ENCODE measurements at regions not wholly inside any gene's neighbourhood (a gene's known extent, or its start where the extent isn't known, plus 50 kb on each side); places are given as distances from the start of the nearest gene placed in this dataset.

DNA sequence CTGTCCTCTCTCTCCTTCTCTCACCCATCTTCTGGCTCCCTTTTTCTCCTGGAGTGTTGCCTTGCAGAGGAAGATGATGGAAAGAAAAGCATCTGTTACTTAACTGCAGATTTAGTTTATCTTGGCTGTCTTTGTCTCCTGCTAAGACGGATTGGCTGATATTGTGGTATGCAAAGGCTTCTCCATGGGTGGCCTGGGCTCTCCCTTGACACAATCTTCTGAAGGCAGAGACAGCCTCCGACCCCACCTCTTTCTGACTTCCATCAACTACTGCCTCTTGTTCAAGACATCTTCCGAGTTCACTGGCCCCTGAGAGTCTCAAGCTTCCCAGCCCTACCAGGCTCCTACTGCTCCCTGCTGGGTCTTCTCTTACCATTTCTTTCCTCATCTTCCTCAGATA, 403.7 kb downstream of the LRRC70 start:
- H3K4me1 ChIP-seq = no peaks in the 10 kb centered on the region
- intact Hi-C loops (cut with DNase I) = no loop called here
- TF ChIP-seq POLR2A (IDR thresholded peaks at IDR 0.05) = no peak
- TF ChIP-seq, protein P1, sequence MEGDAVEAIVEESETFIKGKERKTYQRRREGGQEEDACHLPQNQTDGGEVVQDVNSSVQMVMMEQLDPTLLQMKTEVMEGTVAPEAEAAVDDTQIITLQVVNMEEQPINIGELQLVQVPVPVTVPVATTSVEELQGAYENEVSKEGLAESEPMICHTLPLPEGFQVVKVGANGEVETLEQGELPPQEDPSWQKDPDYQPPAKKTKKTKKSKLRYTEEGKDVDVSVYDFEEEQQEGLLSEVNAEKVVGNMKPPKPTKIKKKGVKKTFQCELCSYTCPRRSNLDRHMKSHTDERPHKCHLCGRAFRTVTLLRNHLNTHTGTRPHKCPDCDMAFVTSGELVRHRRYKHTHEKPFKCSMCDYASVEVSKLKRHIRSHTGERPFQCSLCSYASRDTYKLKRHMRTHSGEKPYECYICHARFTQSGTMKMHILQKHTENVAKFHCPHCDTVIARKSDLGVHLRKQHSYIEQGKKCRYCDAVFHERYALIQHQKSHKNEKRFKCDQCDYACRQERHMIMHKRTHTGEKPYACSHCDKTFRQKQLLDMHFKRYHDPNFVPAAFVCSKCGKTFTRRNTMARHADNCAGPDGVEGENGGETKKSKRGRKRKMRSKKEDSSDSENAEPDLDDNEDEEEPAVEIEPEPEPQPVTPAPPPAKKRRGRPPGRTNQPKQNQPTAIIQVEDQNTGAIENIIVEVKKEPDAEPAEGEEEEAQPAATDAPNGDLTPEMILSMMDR (IDR thresholded peaks at IDR 0.05) = no peak
- H3K9me3 ChIP-seq = peaks cover 0 to 7% (median 0%) of the 10 kb centered on the region in 3 donors
- DNase-seq = no peak
- WGBS, 2 donors = 33 to 47% methylated on average over 3 of the region's 3 CpGs
- no peak for ATAC-seq
- H3K27ac ChIP-seq = no peak overlapping the region
- no peaks in the 10 kb centered on the region for H3K27me3 ChIP-seq
- no peaks in the 10 kb centered on the region for H3K36me3 ChIP-seq (replicated peaks in 1 of 2; ENCODE audit: insufficient read depth in 1 of 2, low read depth in 2 of 2)
- H3K4me3 ChIP-seq = no peak overlapping the region

DNA sequence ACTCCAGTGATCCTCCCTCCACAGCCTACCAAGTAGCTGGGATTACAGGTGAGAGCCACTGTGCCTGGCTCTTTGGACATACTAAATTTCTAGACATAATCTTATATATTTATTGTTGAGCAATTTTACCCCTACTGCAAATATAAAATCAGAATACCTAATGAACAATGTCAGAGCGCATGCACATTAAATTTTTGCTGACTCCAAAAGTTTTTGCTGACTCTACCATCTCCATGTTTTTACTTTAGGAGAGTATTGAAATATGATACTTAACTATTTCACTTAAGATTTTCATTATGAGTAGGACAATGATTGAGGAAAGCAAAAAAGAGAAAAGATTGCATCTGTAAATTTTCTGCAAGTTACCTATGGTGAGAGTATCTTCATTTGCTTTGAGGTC, 402.3 kb downstream of the LRRC70 start:
- DNase-seq (no peak), ATAC-seq (no peak)
- WGBS, 2 donors = 85 to 86% methylated on average over 1 of the region's 1 CpG
- TF ChIP-seq, protein P1 (IDR thresholded peaks at IDR 0.05) = no peak
- no peak for TF ChIP-seq POLR2A (IDR thresholded peaks at IDR 0.05)
- intact Hi-C loops (cut with DNase I) = no loop called here
- H3K4me3 ChIP-seq = no peak overlapping the region
- peaks cover 0 to 5% (median 0%) of the 10 kb centered on the region in 3 donors for H3K9me3 ChIP-seq
- no peaks in the 10 kb centered on the region for H3K36me3 ChIP-seq (replicated peaks in 1 of 2; ENCODE audit: insufficient read depth in 1 of 2, low read depth in 2 of 2)
- no peaks in the 10 kb centered on the region for H3K4me1 ChIP-seq
- H3K27ac ChIP-seq = no peak overlapping the region
- H3K27me3 ChIP-seq = no peaks in the 10 kb centered on the region

DNA sequence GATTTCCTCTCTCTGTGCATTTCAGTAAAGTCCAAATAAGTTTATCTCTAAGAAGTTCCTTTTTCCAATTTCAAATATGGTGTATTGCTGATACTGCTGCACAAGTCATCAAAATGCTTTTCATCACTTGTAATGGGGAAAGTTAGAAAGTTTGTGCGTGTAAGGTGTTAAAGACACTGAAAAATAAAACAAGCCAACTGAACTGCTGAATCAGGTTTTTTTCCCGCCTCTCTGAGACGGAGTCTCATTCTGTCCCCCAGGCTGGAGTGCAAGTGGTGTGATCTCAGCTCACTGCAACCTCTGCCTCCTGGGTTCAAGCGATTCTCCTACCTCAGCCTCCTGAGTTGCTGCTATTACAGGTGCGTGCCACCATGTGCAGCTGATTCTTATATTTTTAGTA, 400.9 kb downstream of the LRRC70 start:
- Histone ChIP-seq H3K27ac (no peak overlapping the region), H3K4me1 (no peaks in the 10 kb centered on the region), H3K27me3 (no peaks in the 10 kb centered on the region), H3K9me3 (no peaks in the 10 kb centered on the region), H3K36me3 (replicated peaks in 1 of 2; ENCODE audit: insufficient read depth in 1 of 2, low read depth in 2 of 2) (no peaks in the 10 kb centered on the region), H3K4me3 (no peak overlapping the region)
- TF ChIP-seq, protein P1 (IDR thresholded peaks at IDR 0.05) = no peak
- no peak for TF ChIP-seq POLR2A (IDR thresholded peaks at IDR 0.05)
- DNase-seq (no peak), ATAC-seq (no peak)
- 69 to 82% methylated on average over 5 of the region's 5 CpGs for WGBS, 2 donors
- intact Hi-C loops (cut with DNase I) = no loop called here

DNA sequence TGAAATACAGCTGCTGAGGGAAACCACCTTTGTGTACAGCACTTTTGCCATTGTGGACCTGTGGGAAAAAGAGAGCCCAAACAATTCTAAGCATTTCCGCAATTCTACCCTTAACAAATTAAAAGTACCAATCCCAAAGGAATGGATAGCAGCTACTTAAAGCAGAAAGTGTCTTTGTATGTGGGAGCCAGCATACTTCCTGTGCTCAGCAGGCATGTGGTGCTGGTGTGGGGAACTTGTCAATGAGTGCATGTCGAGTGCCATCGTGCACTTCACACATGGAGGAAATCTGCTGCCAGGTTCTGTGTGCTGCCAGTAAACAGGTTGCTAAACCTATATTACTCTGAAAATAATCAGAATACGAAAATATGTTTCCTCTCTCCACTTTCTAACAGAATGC, 399.0 kb downstream of the LRRC70 start:
- no peak for TF ChIP-seq POLR2A (IDR thresholded peaks at IDR 0.05)
- TF ChIP-seq, protein P1 (IDR thresholded peaks at IDR 0.05) = no peak
- ATAC-seq = no peak
- no peak overlapping the region for H3K4me3 ChIP-seq

DNA sequence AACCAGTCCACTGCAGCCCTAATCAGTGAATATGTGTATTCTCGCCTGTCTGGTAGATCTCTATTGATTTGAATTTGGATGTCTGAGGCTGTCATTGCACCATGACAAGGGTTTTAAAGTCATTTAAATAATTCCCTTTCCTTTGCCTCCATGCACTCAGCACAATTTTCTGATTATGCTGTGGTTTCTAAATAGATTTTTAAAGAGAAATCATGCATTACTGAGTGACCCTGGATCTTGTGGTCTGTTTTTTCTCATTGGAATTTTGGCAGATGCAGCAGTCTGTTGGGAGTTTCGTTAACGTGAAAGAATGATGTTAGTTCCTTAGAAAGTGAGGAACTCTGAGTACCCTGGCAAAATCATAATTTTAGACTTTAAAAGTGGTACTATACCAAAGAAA, 396.0 kb downstream of the LRRC70 start:
- Histone ChIP-seq H3K27ac (no peak overlapping the region), H3K4me1 (no peaks in the 10 kb centered on the region), H3K27me3 (no peaks in the 10 kb centered on the region), H3K9me3 (no peaks in the 10 kb centered on the region), H3K4me3 (no peak overlapping the region), H3K36me3 (replicated peaks in 1 of 2; ENCODE audit: insufficient read depth in 1 of 2, low read depth in 2 of 2) (no peaks in the 10 kb centered on the region)
- WGBS, 2 donors = 50 to 51% methylated on average over 3 of the region's 3 CpGs
- no peak for ATAC-seq
- no peak for DNase-seq
- intact Hi-C loops (cut with DNase I) = no loop called here
- TF ChIP-seq, protein P1 (IDR thresholded peaks at IDR 0.05) = no peak

More for the DNA sequence above, 399.0 kb downstream of the LRRC70 start:
- H3K36me3 ChIP-seq (replicated peaks in 1 of 2; ENCODE audit: insufficient read depth in 1 of 2, low read depth in 2 of 2) = no peaks in the 10 kb centered on the region
- H3K27me3 ChIP-seq = no peaks in the 10 kb centered on the region
- no peaks in the 10 kb centered on the region for H3K4me1 ChIP-seq
- no peak overlapping the region for H3K27ac ChIP-seq
- DNase-seq = no peak
- WGBS, 2 donors = 42 to 47% methylated on average over 4 of the region's 4 CpGs
- no peaks in the 10 kb centered on the region for H3K9me3 ChIP-seq
- intact Hi-C loops (cut with DNase I) = no loop called here
